Hippocampal formation (tissue), 2 donors: ENCODE measurements at regions not wholly inside any gene's neighbourhood (a gene's known extent, or its start where the extent isn't known, plus 50 kb on each side); places are given as distances from the start of the nearest gene placed in this dataset.

ENCODE experiments used
- DNase-seq, 2 donors: peaks; one replicate each; lab custom pipeline; 2025; lab: John Stamatoyannopoulos, UW

- no peak for DNase-seq
Observed at GRCh38 chr11:134626032-134626431, 214.0 kb upstream of the B3GAT1 start.

GRCh38 chr11:134625631-134626030 is 213.6 kb upstream of the B3GAT1 start:
- DNase-seq, result no peak

- DNase-seq, result no peak
Observed at GRCh38 chr11:134625151-134625550, 213.1 kb upstream of the B3GAT1 start.

- DNase-seq, result no peak
Observed at GRCh38 chr11:134624166-134624920, 212.3 kb upstream of the B3GAT1 start.

GRCh38 chr11:134623711-134624110 is 211.7 kb upstream of the B3GAT1 start:
- DNase-seq, result no peak

GRCh38 chr11:134622458-134622857 is 210.4 kb upstream of the B3GAT1 start:
- no peak for DNase-seq

- no peak for DNase-seq
Observed at GRCh38 chr11:134617360-134617759, 205.3 kb upstream of the B3GAT1 start.

GRCh38 chr11:134616038-134616437 is 204.0 kb upstream of the B3GAT1 start:
- DNase-seq, result no peak

GRCh38 chr11:134615041-134615615 is 203.1 kb upstream of the B3GAT1 start:
- no peak for DNase-seq

GRCh38 chr11:134614141-134614540 is 202.1 kb upstream of the B3GAT1 start:
- DNase-seq, result no peak

GRCh38 chr11:134613646-134614045 is 201.6 kb upstream of the B3GAT1 start:
- no peak for DNase-seq

- DNase-seq, result no peak
Observed at GRCh38 chr11:134612140-134613030, 200.3 kb upstream of the B3GAT1 start.

GRCh38 chr11:134611537-134611936 is 199.5 kb upstream of the B3GAT1 start:
- no peak for DNase-seq

- DNase-seq, result no peak
Observed at GRCh38 chr11:134610116-134610910, 198.3 kb upstream of the B3GAT1 start.

- DNase-seq, result no peak
Observed at GRCh38 chr11:134609361-134610115, 197.5 kb upstream of the B3GAT1 start.

GRCh38 chr11:134607963-134608750 is 196.1 kb upstream of the B3GAT1 start:
- DNase-seq, result no peak

- no peak for DNase-seq
Observed at GRCh38 chr11:134606251-134606650, 194.2 kb upstream of the B3GAT1 start.

GRCh38 chr11:134604886-134605285 is 192.8 kb upstream of the B3GAT1 start:
- no peak for DNase-seq

GRCh38 chr11:134599299-134599771 is 187.3 kb upstream of the B3GAT1 start:
- DNase-seq, result no peak

- no peak for DNase-seq
Observed at GRCh38 chr11:134598368-134598767, 186.3 kb upstream of the B3GAT1 start.
